ENCODE measurements at regions not wholly inside any gene's neighbourhood (a gene's known extent, or its start where the extent isn't known, plus 50 kb on each side); places are given as distances from the start of the nearest gene placed in this dataset.

GRCh38 chr10:3571310-3571825, 213.6 kb downstream of the KLF6 start:
- Histone ChIP-seq H3K36me3 (no peaks in the 10 kb centered on the region), H3K27ac (peak overlapping the region in 3 of 4 donors; percentile 26 to 84 (median 49)), H3K4me3 (no peak overlapping the region), H3K9me3 (peaks cover 0 to 2% (median 0%) of the 10 kb centered on the region in 4 donors), H3K27me3 (no peaks in the 10 kb centered on the region), H3K4me1 (peaks cover 0 to 31% (median 4%) of the 10 kb centered on the region in 4 donors)
- WGBS, 2 donors = 88 to 89% methylated on average over 14 of the region's 14 CpGs
- TF ChIP-seq POLR2A (IDR thresholded peaks at IDR 0.05) (no peak), EP300 (IDR thresholded peaks at IDR 0.05) (no peak), CTCF (IDR thresholded peaks at IDR 0.05) (no peak)
- DNase-seq (ENCODE audit: low spot score in 2 of 2) = no peak

GRCh38 chr10:3570855-3571266, 214.1 kb downstream of the KLF6 start:
- WGBS, 2 donors = 26 to 42% methylated on average over 9 of the region's 9 CpGs
- H3K36me3 ChIP-seq = no peaks in the 10 kb centered on the region
- H3K4me3 ChIP-seq = no peak overlapping the region
- TF ChIP-seq POLR2A (IDR thresholded peaks at IDR 0.05) (no peak), EP300 (IDR thresholded peaks at IDR 0.05) (peak; percentile 31 to 87), CTCF (IDR thresholded peaks at IDR 0.05) (no peak)
- peak; percentile 27 to 40 for DNase-seq (ENCODE audit: low spot score in 2 of 2)
- H3K4me1 ChIP-seq = peaks cover 0 to 31% (median 4%) of the 10 kb centered on the region in 4 donors
- H3K27ac ChIP-seq = peak overlapping the region; percentile 26 to 84 (median 62)
- H3K27me3 ChIP-seq = no peaks in the 10 kb centered on the region
- peaks cover 0 to 7% (median 0%) of the 10 kb centered on the region in 4 donors for H3K9me3 ChIP-seq

GRCh38 chr10:3570131-3570729, 214.8 kb downstream of the KLF6 start:
- Histone ChIP-seq H3K9me3 (peaks cover 0 to 10% (median 0%) of the 10 kb centered on the region in 4 donors), H3K4me3 (no peak overlapping the region), H3K4me1 (peaks cover 0 to 31% (median 4%) of the 10 kb centered on the region in 4 donors), H3K36me3 (no peaks in the 10 kb centered on the region), H3K27me3 (no peaks in the 10 kb centered on the region), H3K27ac (peak overlapping the region; percentile 26 to 84 (median 62))
- 55 to 66% methylated on average over 13 of the region's 13 CpGs for WGBS, 2 donors
- TF ChIP-seq POLR2A (IDR thresholded peaks at IDR 0.05) = no peak
- TF ChIP-seq CTCF (IDR thresholded peaks at IDR 0.05) = no peak
- no peak for TF ChIP-seq EP300 (IDR thresholded peaks at IDR 0.05)
- DNase-seq (ENCODE audit: low spot score in 2 of 2) = no peak

DNA sequence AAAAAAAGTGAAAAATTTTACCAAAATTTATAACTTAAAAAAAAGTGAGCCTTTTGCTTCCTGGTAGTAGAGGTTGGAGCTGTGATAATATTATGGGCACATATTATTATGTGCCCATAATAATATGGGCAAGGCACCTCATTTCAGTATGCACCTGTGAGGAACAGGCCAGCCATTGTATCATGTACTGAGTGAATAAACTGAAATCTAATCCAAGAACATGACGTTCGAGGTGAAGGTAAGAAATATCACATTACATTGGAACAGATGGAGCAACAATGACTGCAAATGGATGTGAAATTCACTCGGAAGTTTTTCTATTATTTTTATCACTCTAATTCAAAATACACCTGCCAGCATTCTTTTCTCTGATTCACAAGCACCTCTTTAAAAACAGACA, 216.0 kb downstream of the KLF6 start:
- no peak overlapping the region for H3K4me3 ChIP-seq
- WGBS, 2 donors = 81 to 84% methylated on average over 3 of the region's 3 CpGs

GRCh38 chr10:3568392-3568791, 216.6 kb downstream of the KLF6 start:
- no peak for TF ChIP-seq EP300 (IDR thresholded peaks at IDR 0.05)
- no peak for TF ChIP-seq POLR2A (IDR thresholded peaks at IDR 0.05)
- no peak for TF ChIP-seq CTCF (IDR thresholded peaks at IDR 0.05)
- no peak overlapping the region for H3K4me3 ChIP-seq
- no peaks in the 10 kb centered on the region for H3K36me3 ChIP-seq
- H3K27ac ChIP-seq = no peak overlapping the region
- H3K27me3 ChIP-seq = no peaks in the 10 kb centered on the region
- H3K9me3 ChIP-seq = peaks cover 0 to 10% (median 0%) of the 10 kb centered on the region in 4 donors
- DNase-seq (ENCODE audit: low spot score in 2 of 2) = no peak
- 81 to 85% methylated on average over 7 of the region's 7 CpGs for WGBS, 2 donors
- H3K4me1 ChIP-seq = peaks cover 0 to 34% (median 4%) of the 10 kb centered on the region in 4 donors

More for the DNA sequence above, 216.0 kb downstream of the KLF6 start:
- H3K36me3 ChIP-seq = no peaks in the 10 kb centered on the region
- H3K27me3 ChIP-seq = no peaks in the 10 kb centered on the region
- no peak for DNase-seq (ENCODE audit: low spot score in 2 of 2)
- H3K9me3 ChIP-seq = peaks cover 0 to 10% (median 0%) of the 10 kb centered on the region in 4 donors
- H3K27ac ChIP-seq = no peak overlapping the region
- no peak for TF ChIP-seq EP300 (IDR thresholded peaks at IDR 0.05)
- H3K4me1 ChIP-seq = peaks cover 0 to 31% (median 4%) of the 10 kb centered on the region in 4 donors
